ENCODE measurements at regions not wholly inside any gene's neighbourhood (a gene's known extent, or its start where the extent isn't known, plus 50 kb on each side); places are given as distances from the start of the nearest gene placed in this dataset.

DNA sequence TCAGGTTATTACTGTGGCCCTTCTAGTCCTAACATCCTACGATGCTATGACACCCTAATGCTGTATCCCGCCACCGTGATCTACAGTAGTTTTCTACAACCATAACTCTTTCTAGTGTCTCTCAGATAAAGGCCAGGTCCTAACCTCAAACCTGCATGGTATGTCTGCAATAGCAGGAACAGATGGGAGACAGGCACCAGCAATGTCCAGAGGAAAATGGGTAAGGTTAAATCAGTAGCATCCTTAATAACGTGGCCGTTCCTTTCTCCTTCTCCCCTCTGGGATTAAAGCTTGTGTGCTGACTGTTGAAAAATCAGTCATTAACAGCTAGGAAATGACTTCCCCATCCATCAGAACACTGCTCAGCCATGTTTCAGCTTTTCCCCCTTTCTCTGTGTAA lies 321.9 kb upstream of the NPVF start:
- TF ChIP-seq, protein P1, sequence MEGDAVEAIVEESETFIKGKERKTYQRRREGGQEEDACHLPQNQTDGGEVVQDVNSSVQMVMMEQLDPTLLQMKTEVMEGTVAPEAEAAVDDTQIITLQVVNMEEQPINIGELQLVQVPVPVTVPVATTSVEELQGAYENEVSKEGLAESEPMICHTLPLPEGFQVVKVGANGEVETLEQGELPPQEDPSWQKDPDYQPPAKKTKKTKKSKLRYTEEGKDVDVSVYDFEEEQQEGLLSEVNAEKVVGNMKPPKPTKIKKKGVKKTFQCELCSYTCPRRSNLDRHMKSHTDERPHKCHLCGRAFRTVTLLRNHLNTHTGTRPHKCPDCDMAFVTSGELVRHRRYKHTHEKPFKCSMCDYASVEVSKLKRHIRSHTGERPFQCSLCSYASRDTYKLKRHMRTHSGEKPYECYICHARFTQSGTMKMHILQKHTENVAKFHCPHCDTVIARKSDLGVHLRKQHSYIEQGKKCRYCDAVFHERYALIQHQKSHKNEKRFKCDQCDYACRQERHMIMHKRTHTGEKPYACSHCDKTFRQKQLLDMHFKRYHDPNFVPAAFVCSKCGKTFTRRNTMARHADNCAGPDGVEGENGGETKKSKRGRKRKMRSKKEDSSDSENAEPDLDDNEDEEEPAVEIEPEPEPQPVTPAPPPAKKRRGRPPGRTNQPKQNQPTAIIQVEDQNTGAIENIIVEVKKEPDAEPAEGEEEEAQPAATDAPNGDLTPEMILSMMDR (conservative IDR thresholded peaks at IDR 0.05; ENCODE audit: low read depth, low read length) = no peak
- no peak for TF ChIP-seq EZH2 (IDR thresholded peaks at IDR 0.05; ENCODE audit: borderline replicate concordance, low read depth, low read length, poor library complexity, severe bottlenecking)
